OCI-M2 (cell line): ENCODE measurements at regions not wholly inside any gene's neighbourhood (a gene's known extent, or its start where the extent isn't known, plus 50 kb on each side); places are given as distances from the start of the nearest gene placed in this dataset.

Source experiments
- DNase-seq: peaks from one replicate; lab custom pipeline; 2025; ENCODE audit not compliant: unreplicated experiment; lab: John Stamatoyannopoulos, UW

GRCh38 chr18:30361864-30362540 is 680.5 kb downstream of the DSC3 start:
- DNase-seq, result no peak

GRCh38 chr18:30359521-30359920 is 683.0 kb downstream of the DSC3 start:
- DNase-seq, result no peak

GRCh38 chr18:30358555-30358954 is 684.0 kb downstream of the DSC3 start:
- no peak for DNase-seq

- no peak for DNase-seq
Measured at GRCh38 chr18:30352551-30353168, 689.9 kb downstream of the DSC3 start.

GRCh38 chr18:30350263-30350662 is 692.3 kb downstream of the DSC3 start:
- no peak for DNase-seq

GRCh38 chr18:30343090-30343489 is 699.5 kb downstream of the DSC3 start:
- no peak for DNase-seq

- DNase-seq, result no peak
Measured at GRCh38 chr18:30342675-30343074, 699.9 kb downstream of the DSC3 start.

GRCh38 chr18:30334781-30335180 is 707.8 kb downstream of the DSC3 start:
- no peak for DNase-seq

GRCh38 chr18:30333310-30333709 is 709.2 kb downstream of the DSC3 start:
- DNase-seq, result no peak

GRCh38 chr18:30328839-30329238 is 713.7 kb downstream of the DSC3 start:
- no peak for DNase-seq

GRCh38 chr18:30302181-30302580 is 740.4 kb downstream of the DSC3 start:
- no peak for DNase-seq

- DNase-seq, result no peak
Measured at GRCh38 chr18:30298769-30299168, 743.8 kb downstream of the DSC3 start.

GRCh38 chr18:30288662-30289414 is 753.7 kb downstream of the DSC3 start:
- no peak for DNase-seq

- DNase-seq, result no peak
Measured at GRCh38 chr18:30280861-30281470, 761.6 kb downstream of the DSC3 start.

- DNase-seq, result no peak
Measured at GRCh38 chr18:30280186-30280585, 762.4 kb downstream of the DSC3 start.

- no peak for DNase-seq
Measured at GRCh38 chr18:30277676-30278075, 764.9 kb downstream of the DSC3 start.

- DNase-seq, result no peak
Measured at GRCh38 chr18:30271716-30272115, 770.8 kb downstream of the DSC3 start.

GRCh38 chr18:30265190-30265589 is 777.4 kb downstream of the DSC3 start:
- DNase-seq, result no peak

GRCh38 chr18:30254331-30254730 is 788.2 kb downstream of the DSC3 start:
- DNase-seq, result no peak

GRCh38 chr18:30248056-30248455 is 794.5 kb downstream of the DSC3 start:
- DNase-seq, result no peak

GRCh38 chr18:30245766-30246455 is 796.6 kb downstream of the DSC3 start:
- DNase-seq, result no peak
